Psoas muscle (tissue), 7 donors: ENCODE measurements at regions not wholly inside any gene's neighbourhood (a gene's known extent, or its start where the extent isn't known, plus 50 kb on each side); places are given as distances from the start of the nearest gene placed in this dataset.
"Not testable (repeated sequence)": the region's sequence is repeated elsewhere in the genome, so short reads cannot be mapped to it uniquely, and the experiment has no call there.

Experiments used
- ATAC-seq, 4 donors: fragments of 200-7000 bp; cut with Tn5 transposase; one replicate each; pipeline ENCODE4 v1.9.1; 2020; ENCODE audit warnings: moderate library complexity in 3 of 4, mild to moderate bottlenecking in 2 of 4
- DNase-seq, 2 donors: peaks; one replicate each; pipeline ENCODE4 v3.0.0-alpha.2; 2020
- H3K27ac ChIP-seq: fragments of 200-600 bp; one replicate; pipeline ENCODE4 v1.8.0; 2022
- H3K27me3 ChIP-seq, 3 donors: fragments of 200-600 bp in 1 of 3; one replicate each; pipeline versions ENCODE4 v1.6.1 to v1.8.0; 2013 to 2022; ENCODE audit warnings: low read length in 2 of 3, mild to moderate bottlenecking in 2 of 3, moderate library complexity in 1 of 3; ENCODE audit not compliant: insufficient read depth in 3 of 3
- H3K36me3 ChIP-seq, 2 donors: fragments of 200-600 bp in 1 of 2; one replicate each; pipeline versions ENCODE4 v1.6.1 to v1.8.0; 2013 to 2022; ENCODE audit warnings: low read depth in 1 of 2, mild to moderate bottlenecking in 1 of 2, moderate library complexity in 1 of 2; ENCODE audit not compliant: insufficient read depth in 1 of 2
- H3K4me1 ChIP-seq: fragments of 200-600 bp; one replicate; pipeline ENCODE4 v1.8.0; 2022
- H3K4me3 ChIP-seq: fragments of 200-600 bp; one replicate; pipeline ENCODE4 v1.8.0; 2022; ENCODE audit warnings: mild to moderate bottlenecking
- H3K9me3 ChIP-seq: fragments of 200-600 bp; one replicate; pipeline ENCODE4 v1.8.0; 2022
- CTCF ChIP-seq: fragments of 200-600 bp; IDR thresholded peaks from one replicate; pipeline ENCODE4 v1.8.0; 2022; ENCODE audit warnings: antibody characterized with exemption
- WGBS, 3 donors: extraction: QIAGEN DNeasy Blood & Tissue Kit; methylation state at CpG; one replicate each; pipeline versions ENCODE4 v1.1.6 to v1.1.7; 2013; 5-methylcytosine and 5-hydroxymethylcytosine counted together
- intact Hi-C, 2 donors: fragments of 100-400 bp; cut with DNase I; formaldehyde crosslinking; loops; one replicate each; pipeline versions ENCODE4 v1.11.0 to v1.14.2; 2022
- donor health status: healthy with polysubstance abuse.
- donor health status: DM: no; HTN: no; CAD: no; lungs with moderate emphysema.
- donor health status: Bipolar disorder and iron deficiency.
- donor health status: healthy.
- donor health status: DM: yes; HTN: yes; CAD: no.
- donor health status: DM: no; HTN: no; CAD: no.
- donor health status: DM: yes; HTN: yes; CAD: no.

GRCh38 chr7:91568138-91568537, 303.9 kb downstream of the FZD1 start:
- ATAC-seq (no peak), DNase-seq (no peak)
- Histone ChIP-seq H3K4me3 (no peak overlapping the region), H3K9me3 (no peaks in the 10 kb centered on the region), H3K27ac (no peak overlapping the region), H3K4me1 (no peaks in the 10 kb centered on the region), H3K36me3 (no peaks in the 10 kb centered on the region), H3K27me3 (no peaks in the 10 kb centered on the region)
- intact Hi-C loops: no loop called here
- WGBS, 3 donors: 95 to 100% (median 98%) methylated on average over 1 of the region's 1 CpG
- no peak for TF ChIP-seq CTCF

GRCh38 chr7:91569728-91570457, 305.7 kb downstream of the FZD1 start:
- intact Hi-C loops: no loop called here
- H3K9me3 ChIP-seq: no peaks in the 10 kb centered on the region
- 91 to 100% (median 98%) methylated on average over 1 of the region's 1 CpG for whole genome bisulfite sequencing, 3 donors

GRCh38 chr7:91570560-91570959, 306.3 kb downstream of the FZD1 start:
- ATAC-seq: no peak
- intact Hi-C loops: no loop called here
- no peaks in the 10 kb centered on the region for H3K9me3 ChIP-seq
- H3K4me1 ChIP-seq: no peaks in the 10 kb centered on the region
- H3K27me3 ChIP-seq: no peaks in the 10 kb centered on the region
- H3K36me3 ChIP-seq: no peaks in the 10 kb centered on the region
- TF ChIP-seq CTCF: no peak
- H3K4me3 ChIP-seq: no peak overlapping the region
- no peak for DNase-seq
- no peak overlapping the region for H3K27ac ChIP-seq

More at GRCh38 chr7:91569728-91570457, 305.7 kb downstream of the FZD1 start:
- no peak for ATAC-seq
- no peak for DNase-seq
- no peaks in the 10 kb centered on the region for H3K36me3 ChIP-seq
- no peak overlapping the region for H3K27ac ChIP-seq
- no peak overlapping the region for H3K4me3 ChIP-seq
- no peaks in the 10 kb centered on the region for H3K4me1 ChIP-seq
- no peaks in the 10 kb centered on the region for H3K27me3 ChIP-seq
- TF ChIP-seq CTCF: no peak

- Histone ChIP-seq H3K9me3 (no peaks in the 10 kb centered on the region), H3K4me3 (no peak overlapping the region), H3K36me3 (no peaks in the 10 kb centered on the region), H3K4me1 (no peaks in the 10 kb centered on the region), H3K27ac (no peak overlapping the region), H3K27me3 (no peaks in the 10 kb centered on the region)
- intact Hi-C loops: no loop called here
- ATAC-seq (no peak), DNase-seq (no peak)
- WGBS, 3 donors: 88 to 100% (median 100%) methylated on average over 1 of the region's 1 CpG
- TF ChIP-seq CTCF: no peak
These were observed 307.4 kb downstream of the FZD1 start for GRCh38 chr7:91571601-91572000.

- H3K4me1 ChIP-seq: no peaks in the 10 kb centered on the region
- H3K4me3 ChIP-seq: no peak overlapping the region
- no peaks in the 10 kb centered on the region for H3K36me3 ChIP-seq
- H3K27ac ChIP-seq: no peak overlapping the region
- no peaks in the 10 kb centered on the region for H3K9me3 ChIP-seq
- TF ChIP-seq CTCF: no peak
- DNase-seq (no peak), ATAC-seq (no peak)
- WGBS, 3 donors: 77 to 80% (median 79%) methylated on average over 1 of the region's 1 CpG
- no peaks in the 10 kb centered on the region for H3K27me3 ChIP-seq
- intact Hi-C loops: no loop called here
These were observed 307.1 kb downstream of the MTERF1 start for GRCh38 chr7:91573405-91573804.

- H3K27ac ChIP-seq, H3K4me3 ChIP-seq, DNase-seq, intact Hi-C loops, H3K4me1 ChIP-seq, ATAC-seq, H3K9me3 ChIP-seq, H3K27me3 ChIP-seq, H3K36me3 ChIP-seq: not testable (repeated sequence)
- 84 to 93% (median 88%) methylated on average over 2 of the region's 2 CpGs for WGBS, 3 donors
These were observed 304.0 kb downstream of the MTERF1 start for GRCh38 chr7:91576459-91576858.
